OCI-LY1 (cell line): ENCODE measurements at regions not wholly inside any gene's neighbourhood (a gene's known extent, or its start where the extent isn't known, plus 50 kb on each side); places are given as distances from the start of the nearest gene placed in this dataset.

Experiments
- EZH2 ChIP-seq: fragments of 200-600 bp; sonication (generic), shearing (Covaris generic); IDR thresholded peaks from 2 replicates; pipeline ENCODE4 v1.8.0; 2017; ENCODE audit warnings: borderline replicate concordance, mixed run types, mild to moderate bottlenecking, antibody characterized with exemption, low read length, moderate library complexity, mixed read lengths
- TF ChIP-seq, protein P1 (sequence below): fragments of 200-600 bp; sonication (generic), shearing (Covaris generic); IDR thresholded peaks from 2 replicates; pipeline ENCODE4 v1.5.1; 2017; ENCODE audit warnings: mild to moderate bottlenecking, antibody characterized with exemption, low read length, moderate library complexity, mixed read lengths

DNA sequence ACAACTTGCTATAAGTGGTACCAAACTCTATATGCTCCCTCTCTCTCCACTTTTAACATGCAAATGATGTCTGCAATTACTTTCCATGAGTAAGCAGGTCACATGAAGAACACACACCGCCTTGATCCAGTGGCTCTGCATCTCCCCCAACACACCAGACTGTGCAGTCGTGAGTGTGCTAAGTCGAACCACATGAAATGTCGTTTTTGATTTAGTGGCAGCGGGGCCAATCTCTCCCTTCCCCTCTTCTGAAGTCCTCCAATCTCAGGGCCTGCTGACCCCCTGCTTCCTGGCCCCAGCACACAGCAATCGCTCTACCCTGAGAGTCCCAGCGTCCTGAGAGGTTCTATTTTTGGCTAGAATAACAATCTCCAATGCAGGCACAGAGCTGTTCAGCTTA is 312.5 kb downstream of the SHQ1 start:
- TF ChIP-seq EZH2, result no peak
- TF ChIP-seq, protein P1, sequence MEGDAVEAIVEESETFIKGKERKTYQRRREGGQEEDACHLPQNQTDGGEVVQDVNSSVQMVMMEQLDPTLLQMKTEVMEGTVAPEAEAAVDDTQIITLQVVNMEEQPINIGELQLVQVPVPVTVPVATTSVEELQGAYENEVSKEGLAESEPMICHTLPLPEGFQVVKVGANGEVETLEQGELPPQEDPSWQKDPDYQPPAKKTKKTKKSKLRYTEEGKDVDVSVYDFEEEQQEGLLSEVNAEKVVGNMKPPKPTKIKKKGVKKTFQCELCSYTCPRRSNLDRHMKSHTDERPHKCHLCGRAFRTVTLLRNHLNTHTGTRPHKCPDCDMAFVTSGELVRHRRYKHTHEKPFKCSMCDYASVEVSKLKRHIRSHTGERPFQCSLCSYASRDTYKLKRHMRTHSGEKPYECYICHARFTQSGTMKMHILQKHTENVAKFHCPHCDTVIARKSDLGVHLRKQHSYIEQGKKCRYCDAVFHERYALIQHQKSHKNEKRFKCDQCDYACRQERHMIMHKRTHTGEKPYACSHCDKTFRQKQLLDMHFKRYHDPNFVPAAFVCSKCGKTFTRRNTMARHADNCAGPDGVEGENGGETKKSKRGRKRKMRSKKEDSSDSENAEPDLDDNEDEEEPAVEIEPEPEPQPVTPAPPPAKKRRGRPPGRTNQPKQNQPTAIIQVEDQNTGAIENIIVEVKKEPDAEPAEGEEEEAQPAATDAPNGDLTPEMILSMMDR, result no peak
